ENCODE measurements at regions not wholly inside any gene's neighbourhood (a gene's known extent, or its start where the extent isn't known, plus 50 kb on each side); places are given as distances from the start of the nearest gene placed in this dataset.

- no peaks in the 10 kb centered on the region for H3K9me3 ChIP-seq
- WGBS = 51% methylated on average over 3 of the region's 3 CpGs
- no peaks in the 10 kb centered on the region for H3K4me1 ChIP-seq
- H3K27ac ChIP-seq = no peak overlapping the region
- TF ChIP-seq POLR2A (IDR thresholded peaks at IDR 0.05) (no peak), EP300 (IDR thresholded peaks at IDR 0.05) (no peak), POLR2AphosphoS5 (IDR thresholded peaks at IDR 0.05) (no peak), CTCF (IDR thresholded peaks at IDR 0.05) (no peak)
- no peak overlapping the region for H3K4me3 ChIP-seq
- no peaks in the 10 kb centered on the region for H3K36me3 ChIP-seq
- no peak for DNase-seq (ENCODE audit: low spot score in 2 of 2)
- no peaks in the 10 kb centered on the region for H3K27me3 ChIP-seq
Observed at GRCh38 chr2:53111406-53111805, 656.2 kb upstream of the CHAC2 start.

GRCh38 chr2:53111004-53111403, 656.6 kb upstream of the CHAC2 start:
- H3K4me1 ChIP-seq = no peaks in the 10 kb centered on the region
- no peak for DNase-seq (ENCODE audit: low spot score in 2 of 2)
- no peaks in the 10 kb centered on the region for H3K9me3 ChIP-seq
- no peaks in the 10 kb centered on the region for H3K27me3 ChIP-seq
- H3K4me3 ChIP-seq = no peak overlapping the region
- no peak for TF ChIP-seq POLR2AphosphoS5 (IDR thresholded peaks at IDR 0.05)
- TF ChIP-seq CTCF (IDR thresholded peaks at IDR 0.05) = no peak
- no peak for TF ChIP-seq EP300 (IDR thresholded peaks at IDR 0.05)
- no peak for TF ChIP-seq POLR2A (IDR thresholded peaks at IDR 0.05)
- H3K36me3 ChIP-seq = no peaks in the 10 kb centered on the region
- WGBS = 70% methylated on average over 1 of the region's 1 CpG
- no peak overlapping the region for H3K27ac ChIP-seq

- WGBS = 83% methylated on average over 2 of the region's 2 CpGs
- no peak for TF ChIP-seq POLR2AphosphoS5 (IDR thresholded peaks at IDR 0.05)
- no peak for TF ChIP-seq POLR2A (IDR thresholded peaks at IDR 0.05)
- TF ChIP-seq CTCF (IDR thresholded peaks at IDR 0.05) = no peak
- no peak for TF ChIP-seq EP300 (IDR thresholded peaks at IDR 0.05)
- H3K4me3 ChIP-seq = no peak overlapping the region
- H3K9me3 ChIP-seq = no peaks in the 10 kb centered on the region
- DNase-seq (ENCODE audit: low spot score in 2 of 2) = no peak
- H3K27me3 ChIP-seq = no peaks in the 10 kb centered on the region
- no peaks in the 10 kb centered on the region for H3K36me3 ChIP-seq
- no peak overlapping the region for H3K27ac ChIP-seq
- no peaks in the 10 kb centered on the region for H3K4me1 ChIP-seq
Observed at GRCh38 chr2:53108246-53108645, 659.4 kb upstream of the CHAC2 start.

GRCh38 chr2:53104263-53104662, 663.3 kb upstream of the CHAC2 start:
- WGBS = 70% methylated on average over 4 of the region's 4 CpGs
- Histone ChIP-seq H3K9me3 (no peaks in the 10 kb centered on the region), H3K4me3 (no peak overlapping the region), H3K27me3 (no peaks in the 10 kb centered on the region), H3K27ac (no peak overlapping the region), H3K4me1 (no peaks in the 10 kb centered on the region), H3K36me3 (no peaks in the 10 kb centered on the region)
- TF ChIP-seq POLR2AphosphoS5 (IDR thresholded peaks at IDR 0.05) = no peak
- no peak for DNase-seq (ENCODE audit: low spot score in 2 of 2)

- no peak for DNase-seq (ENCODE audit: low spot score in 2 of 2)
- Histone ChIP-seq H3K27ac (no peak overlapping the region), H3K36me3 (no peaks in the 10 kb centered on the region), H3K4me1 (no peaks in the 10 kb centered on the region), H3K4me3 (no peak overlapping the region), H3K27me3 (no peaks in the 10 kb centered on the region), H3K9me3 (no peaks in the 10 kb centered on the region)
- TF ChIP-seq POLR2AphosphoS5 (IDR thresholded peaks at IDR 0.05) (no peak), POLR2A (IDR thresholded peaks at IDR 0.05) (no peak), CTCF (IDR thresholded peaks at IDR 0.05) (no peak), EP300 (IDR thresholded peaks at IDR 0.05) (no peak)
Observed at GRCh38 chr2:53103679-53104078, 663.9 kb upstream of the CHAC2 start.

- Histone ChIP-seq H3K4me3 (no peak overlapping the region), H3K36me3 (no peaks in the 10 kb centered on the region), H3K4me1 (no peaks in the 10 kb centered on the region), H3K27ac (no peak overlapping the region), H3K9me3 (no peaks in the 10 kb centered on the region), H3K27me3 (no peaks in the 10 kb centered on the region)
- DNase-seq (ENCODE audit: low spot score in 2 of 2) = no peak
- TF ChIP-seq CTCF (IDR thresholded peaks at IDR 0.05) (no peak), POLR2A (IDR thresholded peaks at IDR 0.05) (no peak), POLR2AphosphoS5 (IDR thresholded peaks at IDR 0.05) (no peak), EP300 (IDR thresholded peaks at IDR 0.05) (no peak)
- 84% methylated on average over 4 of the region's 4 CpGs for WGBS
Observed at GRCh38 chr2:53098696-53099078, 668.9 kb upstream of the CHAC2 start.

All from suprapubic skin (tissue), 4 donors.